Mesodermal cell (in vitro differentiated cells): ENCODE measurements at regions not wholly inside any gene's neighbourhood (a gene's known extent, or its start where the extent isn't known, plus 50 kb on each side); places are given as distances from the start of the nearest gene placed in this dataset.

Source experiments
- H3K27ac ChIP-seq: 2 replicates; pipeline ENCODE4 v1.7.0; 2013; ENCODE audit warnings: mild to moderate bottlenecking, low read depth, low read length, moderate library complexity; ENCODE audit not compliant: severe bottlenecking
- H3K36me3 ChIP-seq: 2 replicates; pipeline ENCODE4 v1.7.1; 2013; ENCODE audit warnings: mild to moderate bottlenecking, low read length, moderate library complexity; ENCODE audit not compliant: control insufficient read depth, insufficient read depth
- H3K4me1 ChIP-seq: one replicate; pipeline ENCODE4 v1.7.1; 2013; ENCODE audit warnings: mild to moderate bottlenecking, low read length; ENCODE audit not compliant: insufficient read depth, control insufficient read depth, poor library complexity, severe bottlenecking
- H3K4me3 ChIP-seq: 2 replicates; pipeline ENCODE4 v1.7.0; 2013; ENCODE audit warnings: low read length, control low read depth, mild to moderate bottlenecking; ENCODE audit not compliant: insufficient read depth, poor library complexity, severe bottlenecking; ENCODE audit errors: extremely low read depth
- H3K9me3 ChIP-seq: 2 replicates; pipeline ENCODE4 v1.7.1; 2013; ENCODE audit warnings: mild to moderate bottlenecking, low read length, moderate library complexity; ENCODE audit not compliant: control insufficient read depth
- WGBS, 2 experiments: methylation state at CpG; one replicate each; pipeline ENCODE4 v1.1.5; 2013; ENCODE audit warnings: missing lambda C conversion rate in 2 of 2; ENCODE audit not compliant: insufficient coverage in 2 of 2; 5-methylcytosine and 5-hydroxymethylcytosine counted together

GRCh38 chr10:63720072-63720537, 198.9 kb downstream of the REEP3 start:
- H3K4me3 ChIP-seq: no peak overlapping the region
- WGBS, 2 experiments: 0 to 20% methylated on average over 1 to 2 of the region's 6 CpGs

GRCh38 chr10:63720676-63721075, 199.5 kb downstream of the REEP3 start:
- Histone ChIP-seq H3K27ac (no peak overlapping the region), H3K9me3 (no peaks in the 10 kb centered on the region), H3K36me3 (no peaks in the 10 kb centered on the region), H3K4me3 (no peak overlapping the region), H3K4me1 (peaks cover 30% of the 10 kb centered on the region)
- 80 to 88% methylated on average over 1 to 2 of the region's 4 CpGs for WGBS, 2 experiments

More at GRCh38 chr10:63720072-63720537, 198.9 kb downstream of the REEP3 start:
- H3K9me3 ChIP-seq: no peaks in the 10 kb centered on the region
- H3K27ac ChIP-seq: no peak overlapping the region
- H3K4me1 ChIP-seq: peaks cover 30% of the 10 kb centered on the region
- no peaks in the 10 kb centered on the region for H3K36me3 ChIP-seq

GRCh38 chr10:63722537-63722936, 201.3 kb downstream of the REEP3 start:
- peak overlapping the region; percentile 83 for H3K27ac ChIP-seq
- H3K4me3 ChIP-seq: no peak overlapping the region
- 56 to 80% methylated on average over 3 to 4 of the region's 5 CpGs for WGBS, 2 experiments
- peaks cover 30% of the 10 kb centered on the region for H3K4me1 ChIP-seq
- no peaks in the 10 kb centered on the region for H3K9me3 ChIP-seq
- no peaks in the 10 kb centered on the region for H3K36me3 ChIP-seq

- Histone ChIP-seq H3K9me3 (no peaks in the 10 kb centered on the region), H3K36me3 (no peaks in the 10 kb centered on the region), H3K4me1 (peaks cover 30% of the 10 kb centered on the region), H3K27ac (peak overlapping the region; percentile 55), H3K4me3 (no peak overlapping the region)
- 50 to 100% methylated on average over 2 of the region's 4 CpGs for WGBS, 2 experiments
Measured at GRCh38 chr10:63723320-63723719, 202.1 kb downstream of the REEP3 start.

GRCh38 chr10:63723741-63724140, 202.5 kb downstream of the REEP3 start:
- Histone ChIP-seq H3K36me3 (no peaks in the 10 kb centered on the region), H3K4me3 (no peak overlapping the region), H3K9me3 (no peaks in the 10 kb centered on the region), H3K27ac (peak overlapping the region; percentile 55), H3K4me1 (peaks cover 26% of the 10 kb centered on the region)
- 89 to 92% methylated on average over 6 to 7 of the region's 7 CpGs for WGBS, 2 experiments

GRCh38 chr10:63724922-63725321, 203.7 kb downstream of the REEP3 start:
- Histone ChIP-seq H3K4me3 (no peak overlapping the region), H3K4me1 (peaks cover 23% of the 10 kb centered on the region), H3K36me3 (no peaks in the 10 kb centered on the region), H3K9me3 (no peaks in the 10 kb centered on the region), H3K27ac (no peak overlapping the region)
- 60 to 86% methylated on average over 1 to 2 of the region's 2 CpGs for WGBS, 2 experiments

- WGBS, 2 experiments: no CpG with 5 or more reads among the region's 2 CpGs
- H3K36me3 ChIP-seq: no peaks in the 10 kb centered on the region
Measured at GRCh38 chr10:63726867-63727266, 205.7 kb downstream of the REEP3 start.

GRCh38 chr10:63727636-63728035, 206.4 kb downstream of the REEP3 start:
- 84 to 94% methylated on average over 2 to 3 of the region's 4 CpGs for WGBS, 2 experiments
- no peaks in the 10 kb centered on the region for H3K9me3 ChIP-seq
- H3K4me3 ChIP-seq: no peak overlapping the region
- H3K27ac ChIP-seq: no peak overlapping the region
- H3K36me3 ChIP-seq: no peaks in the 10 kb centered on the region
- H3K4me1 ChIP-seq: peaks cover 12% of the 10 kb centered on the region

More at GRCh38 chr10:63726867-63727266, 205.7 kb downstream of the REEP3 start:
- Histone ChIP-seq H3K9me3 (no peaks in the 10 kb centered on the region), H3K4me1 (peaks cover 17% of the 10 kb centered on the region), H3K27ac (no peak overlapping the region), H3K4me3 (no peak overlapping the region)

- WGBS, 2 experiments: 60 to 63% methylated on average over 1 of the region's 3 CpGs
- H3K4me3 ChIP-seq: no peak overlapping the region
- no peak overlapping the region for H3K27ac ChIP-seq
- no peaks in the 10 kb centered on the region for H3K9me3 ChIP-seq
- no peaks in the 10 kb centered on the region for H3K36me3 ChIP-seq
- H3K4me1 ChIP-seq: peaks cover 17% of the 10 kb centered on the region
Measured at GRCh38 chr10:63735305-63735704, 214.1 kb downstream of the REEP3 start.

- no peaks in the 10 kb centered on the region for H3K9me3 ChIP-seq
- WGBS, 2 experiments: 73 to 75% methylated on average over 1 of the region's 2 CpGs
- H3K4me3 ChIP-seq: no peak overlapping the region
- H3K27ac ChIP-seq: peak overlapping the region; percentile 23
- no peaks in the 10 kb centered on the region for H3K36me3 ChIP-seq
- peaks cover 17% of the 10 kb centered on the region for H3K4me1 ChIP-seq
Measured at GRCh38 chr10:63738410-63738809, 217.2 kb downstream of the REEP3 start.

GRCh38 chr10:63744060-63744941, 223.1 kb downstream of the REEP3 start:
- 29 to 83% methylated on average over 1 to 4 of the region's 5 CpGs for WGBS, 2 experiments
- no peaks in the 10 kb centered on the region for H3K9me3 ChIP-seq
- H3K27ac ChIP-seq: no peak overlapping the region
- no peak overlapping the region for H3K4me3 ChIP-seq
- H3K4me1 ChIP-seq: no peaks in the 10 kb centered on the region
- H3K36me3 ChIP-seq: no peaks in the 10 kb centered on the region
